ENCODE measurements at regions not wholly inside any gene's neighbourhood (a gene's known extent, or its start where the extent isn't known, plus 50 kb on each side); places are given as distances from the start of the nearest gene placed in this dataset.

GRCh38 chr12:65649126-65649525 is 175.2 kb upstream of the HMGA2 start:
- TF ChIP-seq CTCF (IDR thresholded peaks at IDR 0.05), result no peak
- TF ChIP-seq POLR2A (IDR thresholded peaks at IDR 0.05), result no peak
- no peak for TF ChIP-seq EP300 (IDR thresholded peaks at IDR 0.05)

Measured in sigmoid colon (tissue), 4 donors.